ENCODE measurements at regions not wholly inside any gene's neighbourhood (a gene's known extent, or its start where the extent isn't known, plus 50 kb on each side); places are given as distances from the start of the nearest gene placed in this dataset.

- Histone ChIP-seq H3K4me3 (ENCODE audit: low read length) (no peak overlapping the region), H3K36me3 (ENCODE audit: control insufficient read depth, insufficient read depth, low read length) (no peaks in the 10 kb centered on the region), H3K9ac (ENCODE audit: extremely low read depth, low read length, poor library complexity, severe bottlenecking) (no peak overlapping the region), H3K27me3 (ENCODE audit: control insufficient read depth, insufficient read depth, low read length, poor library complexity, severe bottlenecking) (no peaks in the 10 kb centered on the region), H3K4me1 (ENCODE audit: control insufficient read depth, insufficient read depth, low read length) (no peaks in the 10 kb centered on the region), H3K9me3 (ENCODE audit: control insufficient read depth, low read length) (peaks cover 2% of the 10 kb centered on the region), H3K27ac (ENCODE audit: low read depth, low read length) (no peak overlapping the region)
- 74 to 78% methylated on average over 10 of the region's 10 CpGs for WGBS, 2 experiments (ENCODE audit: insufficient coverage in 1 of 2, insufficient read length in 1 of 2)
- Mint-ChIP-seq H3K27me3 (ENCODE audit: insufficient read depth) (no peaks in the 10 kb centered on the region), H3K4me3 (no peak overlapping the region), H3K9me3 (no peaks in the 10 kb centered on the region), H3K27ac (no peak overlapping the region), H3K4me1 (peaks cover 8% of the 10 kb centered on the region), H3K36me3 (ENCODE audit: low read depth) (no peaks in the 10 kb centered on the region)
- DNase-seq = peak; percentile 81
- TF ChIP-seq CTCF (conservative IDR thresholded peaks at IDR 0.05) = peak; percentile 86
Observed at GRCh38 chr16:48041981-48042421, 113.8 kb downstream of the ABCC12 start.

- H3K9ac ChIP-seq (ENCODE audit: extremely low read depth, low read length, poor library complexity, severe bottlenecking) = no peak overlapping the region
- H3K4me3 ChIP-seq (ENCODE audit: low read length) = no peak overlapping the region
- H3K4me3 Mint-ChIP-seq = no peak overlapping the region
- peaks cover 6% of the 10 kb centered on the region for H3K9me3 Mint-ChIP-seq
- 67 to 70% methylated on average over 3 to 4 of the region's 4 CpGs for WGBS, 2 experiments (ENCODE audit: insufficient coverage in 1 of 2, insufficient read length in 1 of 2)
- no peaks in the 10 kb centered on the region for H3K27me3 Mint-ChIP-seq (ENCODE audit: insufficient read depth)
- H3K4me1 ChIP-seq (ENCODE audit: control insufficient read depth, insufficient read depth, low read length) = no peaks in the 10 kb centered on the region
- no peak overlapping the region for H3K27ac Mint-ChIP-seq
- H3K27ac ChIP-seq (ENCODE audit: low read depth, low read length) = no peak overlapping the region
- no peaks in the 10 kb centered on the region for H3K4me1 Mint-ChIP-seq
- H3K36me3 ChIP-seq (ENCODE audit: control insufficient read depth, insufficient read depth, low read length) = no peaks in the 10 kb centered on the region
- no peaks in the 10 kb centered on the region for H3K27me3 ChIP-seq (ENCODE audit: control insufficient read depth, insufficient read depth, low read length, poor library complexity, severe bottlenecking)
- peaks cover 10% of the 10 kb centered on the region for H3K9me3 ChIP-seq (ENCODE audit: control insufficient read depth, low read length)
- TF ChIP-seq CTCF (conservative IDR thresholded peaks at IDR 0.05) = no peak
- H3K36me3 Mint-ChIP-seq (ENCODE audit: low read depth) = no peaks in the 10 kb centered on the region
- no peak for DNase-seq
Observed at GRCh38 chr16:48035142-48035541, 120.7 kb downstream of the ABCC12 start.

- no peak for DNase-seq
- H3K4me3 ChIP-seq (ENCODE audit: low read length) = no peak overlapping the region
- H3K27me3 ChIP-seq (ENCODE audit: control insufficient read depth, insufficient read depth, low read length, poor library complexity, severe bottlenecking) = no peaks in the 10 kb centered on the region
- no peaks in the 10 kb centered on the region for H3K36me3 Mint-ChIP-seq (ENCODE audit: low read depth)
- H3K9me3 ChIP-seq (ENCODE audit: control insufficient read depth, low read length) = peaks cover 10% of the 10 kb centered on the region
- TF ChIP-seq CTCF (conservative IDR thresholded peaks at IDR 0.05) = no peak
- no peak overlapping the region for H3K4me3 Mint-ChIP-seq
- H3K36me3 ChIP-seq (ENCODE audit: control insufficient read depth, insufficient read depth, low read length) = no peaks in the 10 kb centered on the region
- peaks cover 3% of the 10 kb centered on the region for H3K4me1 Mint-ChIP-seq
- no peaks in the 10 kb centered on the region for H3K27me3 Mint-ChIP-seq (ENCODE audit: insufficient read depth)
- H3K27ac Mint-ChIP-seq = no peak overlapping the region
- WGBS, 2 experiments (ENCODE audit: insufficient coverage in 1 of 2, insufficient read length in 1 of 2) = 95 to 100% methylated on average over 5 to 6 of the region's 6 CpGs
- peaks cover 3% of the 10 kb centered on the region for H3K4me1 ChIP-seq (ENCODE audit: control insufficient read depth, insufficient read depth, low read length)
- peaks cover 6% of the 10 kb centered on the region for H3K9me3 Mint-ChIP-seq
- H3K9ac ChIP-seq (ENCODE audit: extremely low read depth, low read length, poor library complexity, severe bottlenecking) = no peak overlapping the region
- no peak overlapping the region for H3K27ac ChIP-seq (ENCODE audit: low read depth, low read length)
Observed at GRCh38 chr16:48030926-48031325, 124.9 kb downstream of the ABCC12 start.

All from endodermal cell (in vitro differentiated cells).